K562 (cell line): ENCODE measurements at regions not wholly inside any gene's neighbourhood (a gene's known extent, or its start where the extent isn't known, plus 50 kb on each side); places are given as distances from the start of the nearest gene placed in this dataset.

Source experiments
- ATAC-seq: fragments of 200-7000 bp; cut with Tn5 transposase; 3 replicates; pipeline ENCODE4 v1.9.1; 2020; ENCODE audit warnings: moderate library complexity
- BruUV-seq: library from RNA; stranded (reverse); fragments of 400-500 nt; replicated peaks from 2 replicates; lab custom pipeline; 2021; lab: Mats Ljungman, UMichigan
- CTCF ChIA-PET: fragments of 300-600 bp; formaldehyde crosslinking; extraction: SDS; loops from one replicate; lab custom pipeline; 2021; ENCODE audit warnings: low intra/inter-chr PET ratio; lab: Yijun Ruan, JAX
- POLR2A ChIA-PET: fragments of 300-600, 350-650 bp; sonication (Branson Sonifier 250); formaldehyde crosslinking; extraction: SDS; loops from one replicate; lab custom pipeline; 2021; ENCODE audit warnings: antibody characterized with exemption, inconsistent platforms; lab: Yijun Ruan, JAX
- DNase-seq, 4 experiments: peaks; one replicate each; pipeline versions ENCODE4 v3.0.0 to v3.0.0-alpha.2; 2011 to 2018; ENCODE audit warnings: low spot score in 3 of 4, mixed read lengths in 3 of 4; ENCODE audit errors: extremely low read depth in 1 of 4
- FAIRE-seq: peaks from 2 replicates; lab custom pipeline; 2011; peaks lifted over from hg19 to GRCh38; lab: Jason Lieb, UNC
- H2AFZ ChIP-seq: 2 replicates; pipeline ENCODE4 v1.6.0; 2011; ENCODE audit warnings: low read depth, low read length, control low read depth, inconsistent platforms
- H3K27ac ChIP-seq: fragments of 200-600 bp; 3 replicates; pipeline ENCODE4 v1.8.0; 2011; ENCODE audit warnings: low read depth, mild to moderate bottlenecking, control low read depth, inconsistent platforms, low read length, moderate library complexity, mixed read lengths; ENCODE audit errors: extremely low read depth
- H3K27me3 ChIP-seq, 2 experiments: fragments of 300-600 bp in 1 of 2; 2 replicates in 1 of 2; 3 replicates in 1 of 2; pipeline versions ENCODE4 v1.6.0 to v1.8.0; 2011; ENCODE audit warnings: inconsistent platforms in 2 of 2, low read length in 2 of 2, mild to moderate bottlenecking in 1 of 2, mixed read lengths in 1 of 2, moderate library complexity in 1 of 2; ENCODE audit not compliant: control insufficient read depth in 2 of 2, insufficient read depth in 2 of 2
- H3K36me3 ChIP-seq: fragments of 300-600 bp; 3 replicates; pipeline ENCODE4 v1.8.0; 2011; ENCODE audit warnings: mild to moderate bottlenecking, low read length, inconsistent platforms; ENCODE audit not compliant: control insufficient read depth, insufficient read depth
- H3K4me1 ChIP-seq, 2 experiments: fragments of 200-600 bp in 1 of 2; replicated peaks in 1 of 2; 2 replicates in 1 of 2; 3 replicates in 1 of 2; pipeline versions ENCODE4 v1.5.1 to v1.8.0; 2011; ENCODE audit warnings: inconsistent platforms in 2 of 2, low read length in 2 of 2, mild to moderate bottlenecking in 1 of 2, mixed read lengths in 1 of 2, moderate library complexity in 1 of 2; ENCODE audit not compliant: control insufficient read depth in 2 of 2, insufficient read depth in 2 of 2
- H3K4me2 ChIP-seq: 2 replicates; pipeline ENCODE4 v1.6.1; 2011; ENCODE audit warnings: low read length, control low read depth, inconsistent platforms, mixed read lengths; ENCODE audit not compliant: insufficient read depth
- H3K4me3 ChIP-seq: fragments of 200-600 bp; sonication (generic), shearing (Covaris generic); 2 replicates; pipeline ENCODE4 v1.5.1; 2016; ENCODE audit warnings: control low read depth, inconsistent platforms
- H3K79me2 ChIP-seq: fragments of 200-600 bp; 3 replicates; pipeline ENCODE4 v1.8.0; 2011; ENCODE audit warnings: low read length, inconsistent platforms; ENCODE audit not compliant: control insufficient read depth, insufficient read depth
- H3K9ac ChIP-seq, 2 experiments: 2 replicates each; pipeline versions ENCODE4 v1.6.0 to v1.6.1; 2011; ENCODE audit warnings: low read depth in 2 of 2, low read length in 2 of 2, control low read depth in 1 of 2, inconsistent platforms in 1 of 2, mild to moderate bottlenecking in 1 of 2, mixed read lengths in 1 of 2; ENCODE audit not compliant: insufficient read depth in 1 of 2
- H3K9me1 ChIP-seq: one replicate; pipeline ENCODE4 v1.6.0; 2011; ENCODE audit warnings: inconsistent platforms, mild to moderate bottlenecking, low read length, moderate library complexity; ENCODE audit not compliant: control insufficient read depth, insufficient read depth
- H3K9me3 ChIP-seq: replicated peaks from 2 replicates; pipeline ENCODE4 v1.5.1; 2011; ENCODE audit warnings: low read depth, low read length, inconsistent platforms; ENCODE audit not compliant: control insufficient read depth, insufficient read depth
- H4K20me1 ChIP-seq: replicated peaks from 2 replicates; pipeline ENCODE4 v1.6.1; 2011; ENCODE audit warnings: low read length, inconsistent platforms, mixed read lengths; ENCODE audit not compliant: control insufficient read depth, insufficient read depth
- NCOA6 ChIP-seq: fragments of 450-650 bp; IDR thresholded peaks from 2 replicates; pipeline ENCODE4 v1.6.1; 2017; ENCODE audit warnings: mild to moderate bottlenecking
- ZNF282 ChIP-seq: sonication (generic); formaldehyde crosslinking; IDR thresholded peaks from 2 replicates; pipeline ENCODE4 v1.8.1; 2023; ENCODE audit warnings: missing genetic modification reagents
- ZNF639 ChIP-seq, 2 experiments: fragments of 200-800 bp in 1 of 2; sonication (Bioruptor generic) in 1 of 2; sonication (generic) in 1 of 2; formaldehyde crosslinking in 1 of 2; IDR thresholded peaks in 1 of 2; conservative IDR thresholded peaks in 1 of 2; 2 replicates each; pipeline versions ENCODE4 v1.5.0 to v1.6.1; 2016 to 2020; ENCODE audit warnings: missing compliant biosample characterization in 1 of 2, missing genetic modification characterization in 1 of 2, missing genetic modification reagents in 1 of 2
- WGBS: fragments of 100-300 bp; shearing (Covaris generic); methylation state at CpG from one replicate; pipeline ENCODE4 v1.1.6; 2016; ENCODE audit warnings: low coverage, mixed read lengths; ENCODE audit not compliant: insufficient coverage; ENCODE audit errors: missing lambda C conversion rate; 5-methylcytosine and 5-hydroxymethylcytosine counted together
- in situ Hi-C: fragments of 300-500 bp; cut with MboI; formaldehyde crosslinking; loops from 4 replicates; pipeline ENCODE4 v1.15.0; 2018; ENCODE audit warnings: inconsistent platforms, mixed read lengths
- intact Hi-C: fragments of 100-400 bp; cut with micrococcal nuclease; formaldehyde crosslinking; loops from 2 replicates; pipeline ENCODE4 v1.14.2; 2022

- H3K27ac ChIP-seq = no peak overlapping the region
- H3K4me1 ChIP-seq = peaks cover 26 to 72% of the 10 kb centered on the region in 2 experiments
- TF ChIP-seq ZNF282 (CRISPR knock-in tag) (0 out of 2 replicates have a peak, but pooled peaks have one; percentile 18), NCOA6 (no peak)
- no peaks in the 10 kb centered on the region for H3K36me3 ChIP-seq
- intact Hi-C loops (no loop called here), in situ Hi-C loops (loop anchor here (5.0 kb wide), 1 partner anchor 337 kb away; no protein-coding TSS in a partner anchor)
- peaks cover 8% of the 10 kb centered on the region; the same call in 2 of the 3 replicates for H3K79me2 ChIP-seq
- no peak for ATAC-seq
- H4K20me1 ChIP-seq = no peaks in the 10 kb centered on the region
- H3K9ac ChIP-seq = peak overlapping the region in 1 of 2 experiments; percentile 89; a peak in 2 of 4 replicates
- H3K9me1 ChIP-seq = no peaks in the 10 kb centered on the region
- BruUV-seq = no TSS peak
- CTCF ChIA-PET = interaction anchor here (0.8 kb wide), 1 partner anchor 51 kb away, joined by 3 read pairs; no protein-coding TSS in a partner anchor
- no peak overlapping the region for H3K4me2 ChIP-seq
- H2AFZ ChIP-seq = no peak overlapping the region
- H3K27me3 ChIP-seq = no peaks in the 10 kb centered on the region
- WGBS = 76% methylated on average over 13 of the region's 14 CpGs
- H3K9me3 ChIP-seq = no peaks in the 10 kb centered on the region
- FAIRE-seq = no peak
- H3K4me3 ChIP-seq = no peak overlapping the region
- DNase-seq = no peak
- POLR2A ChIA-PET = interaction anchor here (1.0 kb wide), 1 partner anchor 80 kb away, joined by 3 read pairs; no protein-coding TSS in a partner anchor
Observed at GRCh38 chr16:85438981-85439685, 174.0 kb upstream of the GSE1 start.

- H3K27ac ChIP-seq = no peak overlapping the region
- no peaks in the 10 kb centered on the region for H3K27me3 ChIP-seq
- FAIRE-seq (no peak), DNase-seq (no peak), ATAC-seq (no peak)
- H3K79me2 ChIP-seq = peaks cover 8% of the 10 kb centered on the region; the same call in 2 of the 3 replicates
- H3K4me1 ChIP-seq = peaks cover 26 to 78% of the 10 kb centered on the region in 2 experiments
- BruUV-seq = no TSS peak
- TF ChIP-seq ZNF639 (CRISPR knock-in tag; conservative IDR thresholded peaks at IDR 0.05 in 1 of 2, IDR thresholded peaks at IDR 0.05 in 1 of 2) = no peak
- intact Hi-C loops (loop anchor here (1.0 kb wide), 4 partner anchors 113 to 278 kb away; no protein-coding TSS in a partner anchor), in situ Hi-C loops (loop anchor here (5.0 kb wide), 2 partner anchors 112 to 167 kb away; no protein-coding TSS in a partner anchor)
- no peaks in the 10 kb centered on the region for H4K20me1 ChIP-seq
- H3K36me3 ChIP-seq = no peaks in the 10 kb centered on the region
- H3K9me3 ChIP-seq = no peaks in the 10 kb centered on the region
- H3K4me2 ChIP-seq = no peak overlapping the region
- POLR2A ChIA-PET = interaction anchor here (0.5 to 1.1 kb wide), 6 partner anchors 9 to 205 kb away, joined by 3 to 7 read pairs (median 4); no protein-coding TSS in a partner anchor
- 83% methylated on average over 16 of the region's 16 CpGs for WGBS
- H2AFZ ChIP-seq = no peak overlapping the region
- H3K9me1 ChIP-seq = no peaks in the 10 kb centered on the region
- H3K4me3 ChIP-seq = no peak overlapping the region
- H3K9ac ChIP-seq = peak overlapping the region in 1 of 2 experiments; percentile 10; a peak in 1 of 4 replicates
- CTCF ChIA-PET = interaction anchor here (0.8 to 2.2 kb wide), 5 partner anchors 106 to 170 kb away, joined by 4 to 21 read pairs (median 10); no protein-coding TSS in a partner anchor
Observed at GRCh38 chr16:85440744-85441143, 172.4 kb upstream of the GSE1 start.
